Activated gamma-delta T cell (primary cell): ENCODE measurements at regions not wholly inside any gene's neighbourhood (a gene's known extent, or its start where the extent isn't known, plus 50 kb on each side); places are given as distances from the start of the nearest gene placed in this dataset.

Experiments used
- DNase-seq: peaks from one replicate; lab custom pipeline; 2025; lab: John Stamatoyannopoulos, UW

DNA sequence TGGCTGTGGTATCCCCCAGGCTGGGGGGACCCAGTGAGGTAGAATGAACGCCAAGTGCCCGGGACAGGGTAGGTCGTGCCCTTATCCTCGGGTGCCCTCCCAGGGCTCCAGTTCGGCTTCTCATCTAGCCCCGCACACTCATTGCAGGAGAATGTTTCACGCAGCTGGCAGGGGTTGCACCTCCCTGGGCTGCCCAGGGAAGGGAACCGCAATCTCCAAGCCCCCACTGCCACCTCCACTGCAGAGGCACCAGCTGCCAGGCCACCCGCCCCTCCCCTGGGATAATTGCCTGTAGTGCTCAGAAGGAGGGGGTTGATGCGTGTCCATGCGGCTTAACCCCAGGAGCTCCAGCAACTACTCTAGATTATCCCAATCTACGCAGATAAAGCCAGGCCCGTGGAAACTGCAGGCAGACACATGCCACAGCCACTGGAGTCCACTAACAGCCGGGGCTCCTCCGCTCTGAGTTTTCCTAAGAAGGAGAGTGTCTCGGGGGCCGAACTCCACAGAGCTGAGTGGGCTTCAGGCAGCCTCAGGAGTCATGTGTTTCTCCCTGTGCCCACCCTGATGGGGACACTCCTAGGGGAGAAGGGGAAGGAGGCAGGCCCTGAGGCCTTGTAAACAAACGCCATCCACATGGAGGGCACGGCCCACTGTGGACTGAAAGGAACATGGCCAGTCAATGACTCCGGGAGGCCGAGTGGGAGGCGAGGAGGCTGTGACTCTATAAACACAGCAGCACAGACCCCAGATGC, 137.2 kb upstream of the IQSEC1 start:
- no peak for DNase-seq

DNA sequence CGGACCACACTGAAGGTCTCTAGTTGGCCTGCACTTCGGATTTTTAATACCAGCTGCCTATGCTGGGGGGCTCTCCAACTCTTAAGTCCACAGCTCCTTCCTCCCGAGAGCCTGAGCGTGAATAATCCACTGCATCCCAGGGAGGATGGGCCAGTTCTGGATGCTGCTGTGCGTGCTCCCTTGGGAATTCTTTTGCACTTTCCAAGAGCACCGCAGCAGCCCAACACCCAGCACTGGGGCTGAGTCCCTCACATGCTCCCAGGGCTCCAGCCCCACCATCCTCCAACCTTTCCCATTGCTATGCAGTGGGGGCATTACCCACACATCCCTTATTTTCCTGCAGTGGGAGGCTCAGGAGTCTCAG, 136.4 kb upstream of the IQSEC1 start:
- DNase-seq, result no peak

DNA sequence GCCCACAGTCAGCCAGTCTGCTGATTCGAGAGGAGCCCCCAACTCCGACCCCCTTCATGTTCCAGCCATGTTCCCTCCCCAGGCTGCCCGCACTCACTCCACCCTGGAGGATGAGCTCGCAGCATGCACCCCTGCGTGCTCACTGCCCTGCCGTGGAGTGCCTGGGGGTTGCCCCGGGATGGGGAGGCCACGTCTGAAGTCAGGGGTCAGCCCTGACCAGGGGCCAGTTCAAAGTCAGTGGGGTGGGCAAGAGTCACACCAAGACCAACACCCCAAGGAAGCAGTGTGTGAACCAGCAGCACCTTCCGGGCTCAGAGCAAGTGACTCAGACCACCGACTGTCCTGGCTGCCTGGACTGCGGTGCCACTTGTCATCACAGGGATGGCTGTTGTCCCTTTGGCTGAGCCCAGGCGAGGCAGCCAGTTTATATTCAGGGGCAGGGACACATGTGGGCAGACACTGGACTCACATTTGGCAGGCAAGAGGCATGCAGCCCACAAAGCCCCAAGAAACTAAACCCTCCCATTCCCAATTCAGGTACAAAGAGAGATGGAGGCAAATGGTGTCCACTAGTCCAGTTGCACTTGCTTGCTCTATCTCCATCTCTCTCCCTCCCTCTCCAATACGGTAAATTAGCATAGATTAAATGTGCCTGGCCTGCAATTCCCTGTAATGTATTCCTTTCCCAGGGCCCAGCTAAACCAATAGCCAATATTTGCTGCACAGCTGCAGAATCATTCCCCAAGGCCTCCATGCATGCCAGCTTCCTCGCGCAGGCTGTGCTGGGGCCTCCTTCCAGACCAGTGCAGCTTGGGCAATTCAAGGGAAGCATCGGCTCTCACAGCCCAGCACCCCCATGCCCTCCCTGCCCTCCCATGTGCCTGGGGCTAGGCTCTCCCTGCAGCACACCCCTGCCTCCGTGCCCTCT, 135.7 kb upstream of the IQSEC1 start:
- no peak for DNase-seq

- no peak for DNase-seq
Observed at GRCh38 chr3:13207975-13208705, 134.9 kb upstream of the IQSEC1 start.

DNA sequence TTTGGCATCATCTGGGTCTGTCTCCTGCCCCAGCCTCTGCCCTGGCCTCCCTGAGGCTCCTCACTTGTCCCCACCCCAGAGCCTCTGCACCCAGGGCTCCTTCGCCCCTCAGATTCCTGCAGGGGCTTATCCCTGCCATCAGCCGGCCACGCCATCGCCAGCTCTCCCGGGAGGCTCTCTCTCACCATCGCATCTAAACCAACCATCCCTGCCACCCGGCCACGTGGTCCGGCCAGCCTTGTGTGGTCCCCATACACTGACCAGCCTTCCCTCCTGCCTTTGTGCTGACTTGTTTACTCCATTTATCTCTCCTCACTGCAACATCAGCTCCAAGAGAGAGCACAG, 134.3 kb upstream of the IQSEC1 start:
- no peak for DNase-seq

- no peak for DNase-seq
Observed at GRCh38 chr3:13206799-13207577, 133.8 kb upstream of the IQSEC1 start.

DNA sequence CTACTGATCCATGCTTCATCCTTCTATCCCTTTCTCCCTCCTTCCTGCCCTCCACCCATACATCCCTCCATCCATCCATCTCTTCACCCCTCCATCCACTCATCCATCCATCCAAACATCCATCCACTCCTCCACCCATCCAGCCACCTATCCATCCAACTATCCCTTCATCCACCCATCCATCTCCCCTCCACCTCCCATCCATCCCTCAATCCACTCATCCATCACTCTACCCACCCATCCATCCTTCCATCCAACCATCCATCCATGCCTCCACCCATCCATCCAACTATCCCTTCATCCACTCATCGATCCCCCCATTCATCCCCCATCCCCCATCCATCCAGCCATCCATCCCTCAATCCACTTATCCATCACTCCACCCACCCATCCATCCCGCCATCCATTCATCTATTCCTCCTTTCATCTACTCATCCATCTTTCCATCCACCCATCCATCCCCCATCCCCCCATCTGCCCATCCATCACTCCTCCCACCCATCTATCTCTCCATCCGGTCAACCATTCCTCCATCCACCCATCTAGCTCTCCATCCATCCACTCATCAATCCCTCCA, 132.4 kb upstream of the IQSEC1 start:
- DNase-seq, result no peak

GRCh38 chr3:13204177-13204581, 130.9 kb upstream of the IQSEC1 start:
- DNase-seq, result no peak

- DNase-seq, result no peak
Observed at GRCh38 chr3:13203398-13204176, 130.4 kb upstream of the IQSEC1 start.

DNA sequence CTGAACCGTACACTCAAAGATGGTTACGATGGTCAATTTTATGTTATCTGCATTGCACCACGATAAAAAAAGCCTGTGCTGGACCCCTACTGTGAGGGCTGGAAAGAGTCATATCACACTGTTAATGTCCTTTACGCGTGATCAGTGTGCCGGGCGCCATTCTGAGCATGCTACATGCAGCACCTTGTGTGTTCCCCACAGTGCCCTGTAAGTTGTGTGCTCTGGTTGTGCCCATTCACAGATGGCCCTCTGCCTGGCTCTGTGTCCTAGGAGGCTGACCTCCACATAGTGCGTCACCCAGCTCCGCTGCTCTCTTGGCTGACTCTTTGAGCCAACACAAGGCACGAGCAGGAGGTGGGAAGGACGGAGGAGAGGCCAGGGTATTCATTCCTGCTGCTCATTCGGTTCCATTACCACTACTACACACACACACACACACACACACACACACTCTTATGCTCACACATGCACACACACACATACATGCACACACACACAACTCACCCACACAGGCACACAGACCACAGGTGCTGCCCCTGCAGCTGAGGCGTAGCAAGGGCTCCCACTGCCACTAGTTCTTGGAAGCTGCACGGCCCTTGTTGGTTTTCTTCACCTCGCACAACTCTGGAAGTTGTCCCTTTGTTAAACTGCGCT, 129.6 kb upstream of the IQSEC1 start:
- DNase-seq, result no peak

- no peak for DNase-seq
Observed at GRCh38 chr3:13201851-13202250, 128.6 kb upstream of the IQSEC1 start.

GRCh38 chr3:13200946-13201345, 127.7 kb upstream of the IQSEC1 start:
- no peak for DNase-seq

- no peak for DNase-seq
Observed at GRCh38 chr3:13200465-13200864, 127.2 kb upstream of the IQSEC1 start.

DNA sequence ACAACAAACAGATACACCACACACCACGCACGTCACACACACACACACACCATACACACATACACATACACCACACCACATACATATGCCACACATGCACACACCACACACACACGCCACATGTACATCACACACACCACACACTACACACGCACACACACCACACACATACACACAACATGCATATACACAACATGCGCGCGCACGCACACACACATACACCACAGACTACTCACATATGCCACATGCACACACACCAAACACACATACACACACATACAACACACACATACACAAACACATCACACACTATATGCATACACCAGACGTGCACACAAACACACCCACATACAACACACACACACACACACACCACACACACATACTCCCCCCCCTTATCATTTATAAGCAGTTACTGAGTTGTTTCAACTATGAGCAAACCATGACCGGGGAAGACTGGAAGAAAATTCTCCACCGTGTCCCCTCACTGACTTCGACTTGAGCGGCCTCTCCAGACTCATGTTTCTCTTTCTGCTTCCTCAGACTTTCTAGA, 126.7 kb upstream of the IQSEC1 start:
- no peak for DNase-seq

GRCh38 chr3:13199006-13199776, 126.0 kb upstream of the IQSEC1 start:
- DNase-seq, result no peak

DNA sequence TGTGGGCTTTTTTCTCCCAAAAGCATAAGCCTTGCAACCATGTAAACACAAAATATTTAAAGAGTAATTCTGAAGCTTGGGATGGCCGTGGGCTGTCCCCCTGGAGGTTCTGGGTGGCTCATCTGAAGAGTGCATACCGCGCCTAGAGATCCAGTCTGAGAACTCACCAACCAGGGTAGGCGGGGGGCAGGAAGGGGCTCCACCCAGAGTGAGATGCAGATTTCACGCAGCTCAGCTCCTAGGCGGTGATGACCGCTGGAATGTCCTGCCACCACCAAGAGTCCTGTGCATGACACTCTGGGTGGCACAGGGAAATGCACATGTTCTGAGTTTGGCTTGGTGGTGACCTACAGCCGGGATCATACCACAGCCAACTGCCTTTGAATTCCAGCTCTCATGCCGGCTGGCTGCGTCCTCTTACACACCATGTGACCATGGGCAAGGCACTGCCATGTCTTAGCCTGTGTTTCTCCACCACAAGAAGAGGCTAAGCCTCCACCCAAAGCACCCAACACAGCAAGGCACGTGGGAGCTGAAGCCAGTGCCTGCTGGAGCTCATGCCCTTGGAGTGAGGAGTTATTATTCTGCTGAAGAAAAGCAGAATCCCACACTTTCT, 125.1 kb upstream of the IQSEC1 start:
- DNase-seq, result no peak

DNA sequence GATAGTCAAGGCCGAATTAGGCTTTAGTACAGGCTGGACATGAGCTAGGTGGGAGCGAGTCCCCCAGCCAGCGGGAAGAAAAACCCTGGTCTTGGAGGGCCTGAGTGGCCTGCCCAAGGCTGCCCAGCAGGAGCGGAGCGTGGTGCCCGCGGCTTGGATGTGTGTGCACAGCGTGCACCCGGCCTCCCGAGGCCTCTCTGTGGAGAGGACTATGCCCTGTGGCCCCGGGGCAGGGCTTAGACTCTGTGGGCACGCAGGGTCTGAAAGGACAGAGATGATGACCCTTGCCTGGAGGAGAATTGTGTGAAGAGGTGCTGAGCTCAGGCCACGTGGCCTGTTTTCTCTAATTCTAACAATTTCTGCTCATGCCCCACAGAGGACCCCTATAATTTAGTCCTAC, 124.6 kb upstream of the IQSEC1 start:
- DNase-seq, result no peak

DNA sequence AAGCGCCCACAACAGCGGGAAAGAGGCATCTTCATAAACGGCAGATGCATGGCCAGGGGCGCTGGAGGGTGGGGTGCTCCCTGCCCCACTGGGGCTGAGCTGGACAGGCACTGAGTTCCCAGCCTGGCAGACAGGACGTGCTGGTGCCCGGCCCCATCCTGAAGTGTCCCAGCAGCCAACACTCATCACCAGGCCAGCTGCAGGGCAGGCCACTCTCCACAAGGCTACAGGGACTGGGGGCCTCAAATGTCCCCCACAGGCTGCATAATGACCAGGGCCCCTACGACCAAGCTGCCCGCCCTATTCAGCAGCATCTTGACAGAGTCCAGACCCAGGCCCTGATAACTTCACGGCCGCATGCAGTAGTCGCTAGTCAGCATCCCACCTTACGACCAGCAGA, 124.1 kb upstream of the IQSEC1 start:
- no peak for DNase-seq

- DNase-seq, result no peak
Observed at GRCh38 chr3:13195374-13195773, 122.1 kb upstream of the IQSEC1 start.
